ENCODE measurements at regions not wholly inside any gene's neighbourhood (a gene's known extent, or its start where the extent isn't known, plus 50 kb on each side); places are given as distances from the start of the nearest gene placed in this dataset.

GRCh38 chr4:129220254-129220653 lies 124.3 kb downstream of the C4orf33 start:
- Histone ChIP-seq H3K4me3 (replicated peaks in 1 of 3; ENCODE audit: low read depth in 2 of 3, low read length in 3 of 3) (no peak overlapping the region), H3K9me3 (replicated peaks in 1 of 2; ENCODE audit: control insufficient read depth in 1 of 2, insufficient read depth in 1 of 2, low read length in 2 of 2) (no peaks in the 10 kb centered on the region), H4K20me1 (ENCODE audit: insufficient read depth, low read length) (no peaks in the 10 kb centered on the region), H3K4me2 (replicated peaks; ENCODE audit: extremely low read depth, low read length, poor library complexity, severe bottlenecking) (no peak overlapping the region), H3K36me3 (replicated peaks in 1 of 2; ENCODE audit: control insufficient read depth in 1 of 2, insufficient read depth in 2 of 2, low read length in 2 of 2) (no peaks in the 10 kb centered on the region), H3K79me2 (ENCODE audit: insufficient read depth, low read length) (no peaks in the 10 kb centered on the region), H3K27me3 (ENCODE audit: control insufficient read depth in 2 of 2, insufficient read depth in 2 of 2, low read length in 2 of 2) (no peaks in the 10 kb centered on the region), H3K9ac (ENCODE audit: insufficient read depth, low read length, poor library complexity, severe bottlenecking) (no peak overlapping the region), H2AFZ (ENCODE audit: insufficient read depth, low read depth, low read length, poor library complexity, severe bottlenecking) (no peak overlapping the region), H3K4me1 (ENCODE audit: control insufficient read depth in 1 of 2, insufficient read depth in 2 of 2, low read length in 2 of 2) (no peaks in the 10 kb centered on the region), H3K27ac (ENCODE audit: low read depth in 1 of 2, low read length in 2 of 2) (no peak overlapping the region)
- Mint-ChIP-seq H3K9me3 (no peaks in the 10 kb centered on the region), H3K27me3 (ENCODE audit: low read depth in 3 of 3) (peaks cover 2 to 6% (median 2%) of the 10 kb centered on the region in 3 donors), H3K27ac (no peak overlapping the region), H3K4me1 (no peaks in the 10 kb centered on the region), H3K4me3 (no peak overlapping the region), H3K36me3 (no peaks in the 10 kb centered on the region)
- no peak for DNase-seq
- no peak for TF ChIP-seq CTCF (IDR thresholded peaks at IDR 0.05)
- intact Hi-C loops (cut with micrococcal nuclease), result no loop called here
- WGBS (ENCODE audit: insufficient coverage), result 100% methylated on average over 1 of the region's 1 CpG

GRCh38 chr4:129223945-129224344 lies 128.0 kb downstream of the C4orf33 start:
- Mint-ChIP-seq H3K27me3 (ENCODE audit: low read depth in 3 of 3) (peaks cover 2 to 8% (median 4%) of the 10 kb centered on the region in 3 donors), H3K27ac (no peak overlapping the region), H3K4me1 (no peaks in the 10 kb centered on the region), H3K4me3 (no peak overlapping the region), H3K9me3 (no peaks in the 10 kb centered on the region), H3K36me3 (no peaks in the 10 kb centered on the region)
- no peak for DNase-seq
- Histone ChIP-seq H3K4me3 (replicated peaks in 1 of 3; ENCODE audit: low read depth in 2 of 3, low read length in 3 of 3) (no peak overlapping the region), H3K36me3 (replicated peaks in 1 of 2; ENCODE audit: control insufficient read depth in 1 of 2, insufficient read depth in 2 of 2, low read length in 2 of 2) (no peaks in the 10 kb centered on the region), H3K27ac (ENCODE audit: low read depth in 1 of 2, low read length in 2 of 2) (no peak overlapping the region), H3K4me2 (replicated peaks; ENCODE audit: extremely low read depth, low read length, poor library complexity, severe bottlenecking) (no peak overlapping the region), H4K20me1 (ENCODE audit: insufficient read depth, low read length) (no peaks in the 10 kb centered on the region), H3K9me3 (replicated peaks in 1 of 2; ENCODE audit: control insufficient read depth in 1 of 2, insufficient read depth in 1 of 2, low read length in 2 of 2) (no peaks in the 10 kb centered on the region), H3K27me3 (ENCODE audit: control insufficient read depth in 2 of 2, insufficient read depth in 2 of 2, low read length in 2 of 2) (no peaks in the 10 kb centered on the region), H3K79me2 (ENCODE audit: insufficient read depth, low read length) (no peaks in the 10 kb centered on the region), H2AFZ (ENCODE audit: insufficient read depth, low read depth, low read length, poor library complexity, severe bottlenecking) (no peak overlapping the region), H3K9ac (ENCODE audit: insufficient read depth, low read length, poor library complexity, severe bottlenecking) (no peak overlapping the region), H3K4me1 (ENCODE audit: control insufficient read depth in 1 of 2, insufficient read depth in 2 of 2, low read length in 2 of 2) (no peaks in the 10 kb centered on the region)
- TF ChIP-seq CTCF (IDR thresholded peaks at IDR 0.05), result no peak
- intact Hi-C loops (cut with micrococcal nuclease), result no loop called here
